ENCODE measurements at regions not wholly inside any gene's neighbourhood (a gene's known extent, or its start where the extent isn't known, plus 50 kb on each side); places are given as distances from the start of the nearest gene placed in this dataset.

- DNase-seq (ENCODE audit: low read depth): no peak
- no peak overlapping the region for H3K4me3 ChIP-seq (ENCODE audit: low read depth, low read length)
- TF ChIP-seq MYC (IDR thresholded peaks at IDR 0.05; ENCODE audit: low read depth, low read length) (no peak), MAX (IDR thresholded peaks at IDR 0.05; ENCODE audit: low read depth, low read length) (no peak), POLR2A (IDR thresholded peaks at IDR 0.05; ENCODE audit: extremely low read depth, insufficient read length) (no peak), CTCF (IDR thresholded peaks at IDR 0.05; ENCODE audit: low read depth, low read length) (no peak)
These were observed 832.6 kb upstream of the CADM2 start for GRCh38 chr3:84126160-84126559.

GRCh38 chr3:84128024-84128423 lies 830.8 kb upstream of the CADM2 start:
- no peak for DNase-seq (ENCODE audit: low read depth)
- no peak overlapping the region for H3K4me3 ChIP-seq (ENCODE audit: low read depth, low read length)
- TF ChIP-seq MYC (IDR thresholded peaks at IDR 0.05; ENCODE audit: low read depth, low read length) (no peak), CTCF (IDR thresholded peaks at IDR 0.05; ENCODE audit: low read depth, low read length) (no peak), MAX (IDR thresholded peaks at IDR 0.05; ENCODE audit: low read depth, low read length) (no peak), POLR2A (IDR thresholded peaks at IDR 0.05; ENCODE audit: extremely low read depth, insufficient read length) (no peak)

- no peak overlapping the region for H3K4me3 ChIP-seq (ENCODE audit: low read depth, low read length)
- TF ChIP-seq POLR2A (IDR thresholded peaks at IDR 0.05; ENCODE audit: extremely low read depth, insufficient read length) (no peak), MYC (IDR thresholded peaks at IDR 0.05; ENCODE audit: low read depth, low read length) (no peak), CTCF (IDR thresholded peaks at IDR 0.05; ENCODE audit: low read depth, low read length) (no peak), MAX (IDR thresholded peaks at IDR 0.05; ENCODE audit: low read depth, low read length) (no peak)
- no peak for DNase-seq (ENCODE audit: low read depth)
These were observed 822.4 kb upstream of the CADM2 start for GRCh38 chr3:84136425-84136824.

- DNase-seq (ENCODE audit: low read depth): no peak
- TF ChIP-seq MAX (IDR thresholded peaks at IDR 0.05; ENCODE audit: low read depth, low read length) (no peak), MYC (IDR thresholded peaks at IDR 0.05; ENCODE audit: low read depth, low read length) (no peak), CTCF (IDR thresholded peaks at IDR 0.05; ENCODE audit: low read depth, low read length) (no peak), POLR2A (IDR thresholded peaks at IDR 0.05; ENCODE audit: extremely low read depth, insufficient read length) (no peak)
- H3K4me3 ChIP-seq (ENCODE audit: low read depth, low read length): no peak overlapping the region
These were observed 818.2 kb upstream of the CADM2 start for GRCh38 chr3:84140631-84141030.

- DNase-seq (ENCODE audit: low read depth): no peak
- no peak overlapping the region for H3K4me3 ChIP-seq (ENCODE audit: low read depth, low read length)
- TF ChIP-seq POLR2A (IDR thresholded peaks at IDR 0.05; ENCODE audit: extremely low read depth, insufficient read length) (no peak), CTCF (IDR thresholded peaks at IDR 0.05; ENCODE audit: low read depth, low read length) (no peak), MYC (IDR thresholded peaks at IDR 0.05; ENCODE audit: low read depth, low read length) (no peak), MAX (IDR thresholded peaks at IDR 0.05; ENCODE audit: low read depth, low read length) (no peak)
These were observed 817.2 kb upstream of the CADM2 start for GRCh38 chr3:84141571-84141970.

GRCh38 chr3:84165328-84165727 lies 793.5 kb upstream of the CADM2 start:
- no peak for DNase-seq (ENCODE audit: low read depth)
- TF ChIP-seq CTCF (IDR thresholded peaks at IDR 0.05; ENCODE audit: low read depth, low read length): no peak
- H3K4me3 ChIP-seq (ENCODE audit: low read depth, low read length): no peak overlapping the region

All from NB4 (cell line).